K562 (cell line): ENCODE measurements at regions not wholly inside any gene's neighbourhood (a gene's known extent, or its start where the extent isn't known, plus 50 kb on each side); places are given as distances from the start of the nearest gene placed in this dataset.

Experiments used
- CTCF ChIP-seq, 3 experiments: IDR thresholded peaks in 2 of 3; conservative IDR thresholded peaks in 1 of 3; 2 replicates each; pipeline ENCODE4 v1.5.1; 2011 to 2012; ENCODE audit warnings: low read length in 3 of 3, mild to moderate bottlenecking in 3 of 3, control low read depth in 2 of 3, improper control_type of control experiment in 1 of 3, inconsistent platforms in 1 of 3, low read depth in 1 of 3, mixed read lengths in 1 of 3, moderate library complexity in 1 of 3; ENCODE audit not compliant: insufficient read depth in 2 of 3
- REST ChIP-seq, 2 experiments: fragments of 450-650 bp; formaldehyde crosslinking in 1 of 2; IDR thresholded peaks; 2 replicates each; pipeline versions ENCODE4 v1.4.0 to v1.6.1; 2014 to 2020; ENCODE audit warnings: mild to moderate bottlenecking in 2 of 2, borderline replicate concordance in 1 of 2, low read depth in 1 of 2

GRCh38 chr12:5165296-5165970 is 121.8 kb downstream of the KCNA5 start:
- no peak for TF ChIP-seq CTCF (IDR thresholded peaks at IDR 0.05 in 2 of 3, conservative IDR thresholded peaks at IDR 0.05 in 1 of 3; ENCODE audit: insufficient read depth in 2 of 3, low read depth in 1 of 3, low read length in 3 of 3)
- no peak for TF ChIP-seq REST (IDR thresholded peaks at IDR 0.05; ENCODE audit: borderline replicate concordance)
- no peak for TF ChIP-seq REST (CRISPR knock-in tag; IDR thresholded peaks at IDR 0.05; ENCODE audit: low read depth)
